Cardiac septum (tissue), 1 donor: ENCODE measurements at regions not wholly inside any gene's neighbourhood (a gene's known extent, or its start where the extent isn't known, plus 50 kb on each side); places are given as distances from the start of the nearest gene placed in this dataset.
A peak's percentile ranks its signal among the peaks of the same experiment; 100 is the strongest.

Experiments used
- DNase-seq: peaks from one replicate; pipeline ENCODE4 v3.0.0-alpha.2; 2020; ENCODE audit warnings: low spot score
- intact Hi-C: fragments of 100-400 bp; cut with DNase I; formaldehyde crosslinking; loops from one replicate; pipeline ENCODE4 v1.14.0; 2022
- donor health status: DM: no; HTN: no; CAD: no.

- intact Hi-C loops = no loop called here
- no peak for DNase-seq
Observed at GRCh38 chr5:172553167-172553566, 87.9 kb upstream of the NEURL1B start.

GRCh38 chr5:172550996-172551395, 90.1 kb upstream of the NEURL1B start:
- intact Hi-C loops = no loop called here
- DNase-seq = no peak

- intact Hi-C loops = no loop called here
- peak; percentile 63 for DNase-seq
Observed at GRCh38 chr5:172550096-172550765, 90.8 kb upstream of the NEURL1B start.

GRCh38 chr5:172549696-172550095, 91.4 kb upstream of the NEURL1B start:
- intact Hi-C loops = no loop called here
- DNase-seq = peak; percentile 22

- peak; percentile 61 for DNase-seq
- intact Hi-C loops = no loop called here
Observed at GRCh38 chr5:172548981-172549687, 91.9 kb upstream of the NEURL1B start.

GRCh38 chr5:172548311-172548731, 92.7 kb upstream of the NEURL1B start:
- intact Hi-C loops = no loop called here
- no peak for DNase-seq

- peak; percentile 22 for DNase-seq
- intact Hi-C loops = no loop called here
Observed at GRCh38 chr5:172546196-172546595, 91.9 kb upstream of the SH3PXD2B start.

GRCh38 chr5:172545291-172545801, 91.0 kb upstream of the SH3PXD2B start:
- DNase-seq = peak; percentile 57
- intact Hi-C loops = no loop called here

- DNase-seq = no peak
- intact Hi-C loops = no loop called here
Observed at GRCh38 chr5:172544371-172545095, 90.2 kb upstream of the SH3PXD2B start.

- DNase-seq = peak; percentile 44
- intact Hi-C loops = no loop called here
Observed at GRCh38 chr5:172543484-172544298, 89.4 kb upstream of the SH3PXD2B start.

- intact Hi-C loops = no loop called here
- peak; percentile 67 for DNase-seq
Observed at GRCh38 chr5:172542651-172543131, 88.4 kb upstream of the SH3PXD2B start.

GRCh38 chr5:172541773-172542136, 87.4 kb upstream of the SH3PXD2B start:
- intact Hi-C loops = no loop called here
- DNase-seq = no peak

- intact Hi-C loops = no loop called here
- peak; percentile 74 for DNase-seq
Observed at GRCh38 chr5:172541099-172541772, 86.9 kb upstream of the SH3PXD2B start.

GRCh38 chr5:172540099-172540870, 86.0 kb upstream of the SH3PXD2B start:
- DNase-seq = no peak
- intact Hi-C loops = no loop called here

GRCh38 chr5:172535108-172535445, 80.8 kb upstream of the SH3PXD2B start:
- DNase-seq = no peak
- intact Hi-C loops = no loop called here

GRCh38 chr5:172534229-172535107, 80.1 kb upstream of the SH3PXD2B start:
- DNase-seq = peak; percentile 39
- intact Hi-C loops = no loop called here
